Esophagus mucosa (tissue), 1 donor: ENCODE measurements at regions not wholly inside any gene's neighbourhood (a gene's known extent, or its start where the extent isn't known, plus 50 kb on each side); places are given as distances from the start of the nearest gene placed in this dataset.
"Not testable (repeated sequence)": the region's sequence is repeated elsewhere in the genome, so short reads cannot be mapped to it uniquely, and the experiment has no call there.

ENCODE experiments used
- ATAC-seq: fragments of 200-7000 bp; cut with Tn5 transposase; one replicate; pipeline ENCODE4 v1.9.1; 2020
- donor health status: DM: yes; HTN: yes; CAD: no.

DNA sequence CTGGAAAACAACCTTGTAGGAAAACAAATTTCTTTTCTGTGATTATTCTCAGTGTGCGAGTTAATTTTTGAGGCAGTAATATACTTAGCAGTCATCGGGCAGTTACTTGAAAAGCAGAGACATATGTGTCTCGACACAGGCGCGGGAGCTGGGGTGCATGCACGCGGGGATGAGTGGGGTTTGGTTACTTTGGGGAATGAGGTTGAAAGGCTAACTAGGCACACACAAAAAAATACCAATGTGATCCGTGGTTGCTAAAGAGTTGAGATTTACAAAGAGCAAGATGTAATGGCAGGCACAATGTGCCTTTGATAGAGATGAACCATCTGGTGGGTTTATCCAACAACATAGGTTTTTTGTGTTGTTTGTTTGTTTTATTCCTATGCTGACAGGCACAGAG lies 703.8 kb upstream of the EEF2KMT start:
- ATAC-seq: no peak

DNA sequence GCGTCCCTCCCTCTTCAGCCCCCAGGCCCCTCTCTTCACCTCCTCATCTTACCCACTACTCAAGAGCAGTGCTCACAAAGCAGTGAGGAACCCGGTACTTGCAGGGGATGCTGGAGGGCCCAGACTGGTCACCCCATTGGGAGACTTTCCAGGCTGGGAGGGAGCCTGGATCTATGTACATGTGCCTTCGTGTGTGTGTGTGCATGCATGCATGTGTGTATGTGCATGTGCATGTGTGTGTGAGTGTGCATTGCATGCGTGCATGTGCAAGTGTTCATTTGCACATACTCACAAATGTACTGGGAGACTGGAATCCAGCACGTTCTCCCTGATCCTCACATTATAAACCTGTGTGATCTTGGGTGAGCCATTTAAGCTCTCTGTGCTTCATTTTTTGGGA lies 696.0 kb upstream of the EEF2KMT start:
- no peak for ATAC-seq

DNA sequence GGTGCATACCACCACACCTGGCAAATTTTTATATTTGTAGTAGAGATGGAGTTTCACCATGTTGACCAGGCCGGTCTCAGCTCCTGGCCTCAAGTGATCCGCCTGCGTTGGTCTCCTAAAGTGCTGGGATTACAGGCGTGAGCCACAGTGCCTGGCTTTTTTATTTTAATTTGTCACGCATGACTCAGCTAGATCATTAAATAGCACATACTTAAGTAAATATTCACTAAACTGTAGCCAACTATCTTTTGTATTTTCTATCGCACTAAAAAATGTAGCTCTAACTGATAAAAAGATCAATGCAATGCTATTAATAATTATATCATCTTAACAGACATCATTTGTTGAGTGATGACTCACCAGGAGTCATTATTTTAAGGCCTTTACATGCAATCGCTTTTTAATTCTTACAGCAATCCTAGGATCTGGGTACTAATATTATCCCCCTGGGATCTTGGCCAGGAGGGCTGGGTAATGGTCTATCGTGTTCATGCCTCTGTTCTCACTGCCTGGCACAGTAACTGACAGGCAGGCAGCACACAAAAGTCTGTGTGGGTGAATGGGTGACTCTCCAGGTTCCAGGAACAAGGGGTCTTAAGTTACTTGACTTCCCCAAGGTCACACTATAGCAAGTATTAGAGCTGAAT lies 693.5 kb upstream of the EEF2KMT start:
- no peak for ATAC-seq

DNA sequence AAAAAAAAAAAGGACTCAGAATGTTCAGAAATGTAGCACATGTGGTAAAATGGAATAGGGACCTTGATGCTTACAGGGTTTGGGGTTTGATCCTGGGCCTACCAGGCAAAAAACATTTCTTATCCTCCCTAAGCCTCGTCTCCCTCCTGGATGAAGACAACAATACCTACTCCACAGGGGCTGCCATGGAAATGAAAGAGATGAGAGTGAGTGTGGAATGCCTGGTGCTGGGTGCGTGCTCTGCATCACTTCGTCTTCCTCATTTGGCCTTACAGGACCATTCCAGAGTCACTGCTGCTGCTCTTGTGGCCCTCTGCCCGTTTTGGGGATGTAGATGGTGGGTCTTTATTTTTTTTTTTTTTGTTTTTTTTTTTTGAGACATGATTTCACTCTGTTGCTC lies 692.9 kb upstream of the EEF2KMT start:
- ATAC-seq: no peak

DNA sequence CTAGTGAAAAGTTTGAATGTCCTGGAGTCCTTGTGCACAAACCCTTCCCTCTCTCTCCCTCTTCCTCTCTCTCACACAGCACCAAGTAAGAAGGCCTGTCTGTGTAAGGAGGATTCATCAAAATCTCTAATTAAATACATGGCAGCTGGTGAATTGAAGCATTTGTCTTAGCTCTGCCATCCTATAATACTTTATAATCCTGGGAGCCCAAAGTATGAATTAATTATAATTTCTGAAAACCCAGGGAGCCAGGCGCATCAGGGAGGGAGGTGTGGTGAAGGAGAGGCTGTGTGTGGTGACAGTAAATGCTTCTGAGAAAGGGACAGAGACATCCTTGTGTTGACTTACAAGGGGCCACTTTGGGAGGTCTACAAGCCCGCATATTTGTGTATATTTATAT lies 691.4 kb upstream of the EEF2KMT start:
- no peak for ATAC-seq

DNA sequence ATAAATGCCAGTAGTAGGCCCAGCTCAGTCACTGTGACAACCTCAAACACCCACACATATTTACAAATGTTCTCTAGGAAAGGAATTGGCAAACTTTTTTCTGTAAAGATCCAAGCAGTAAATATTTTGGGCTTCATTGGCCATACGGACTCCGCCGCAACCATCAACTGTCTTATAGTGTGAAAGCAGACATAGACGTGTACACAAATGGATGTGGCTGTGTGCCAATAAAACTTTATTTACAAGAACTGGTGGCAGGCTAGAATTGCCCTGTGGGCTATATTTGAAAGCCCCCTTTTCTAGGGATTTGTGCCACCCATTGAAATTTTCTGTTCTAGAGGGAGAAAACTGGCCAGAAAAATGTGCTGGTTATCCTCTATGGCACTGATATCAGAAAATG lies 683.8 kb upstream of the EEF2KMT start:
- no peak for ATAC-seq

DNA sequence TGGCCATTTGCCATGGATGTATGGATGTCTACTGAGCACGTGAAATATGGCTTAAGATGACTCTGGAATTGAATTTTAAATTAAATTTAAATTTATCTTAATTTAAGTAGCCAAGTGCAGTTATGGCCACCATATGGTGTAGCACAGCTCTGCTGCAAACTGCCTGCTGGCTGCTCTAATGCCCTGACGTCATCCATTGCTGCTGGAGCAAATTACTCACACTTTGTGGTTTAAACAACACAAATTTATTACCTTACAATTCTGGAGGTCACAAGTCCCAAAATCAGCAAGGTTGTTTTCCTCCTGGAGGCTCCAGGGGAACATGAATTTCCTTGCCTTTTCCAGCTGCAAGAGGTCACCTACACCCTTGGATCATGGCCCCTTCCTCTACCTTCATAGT lies 679.3 kb upstream of the EEF2KMT start:
- ATAC-seq: no peak

DNA sequence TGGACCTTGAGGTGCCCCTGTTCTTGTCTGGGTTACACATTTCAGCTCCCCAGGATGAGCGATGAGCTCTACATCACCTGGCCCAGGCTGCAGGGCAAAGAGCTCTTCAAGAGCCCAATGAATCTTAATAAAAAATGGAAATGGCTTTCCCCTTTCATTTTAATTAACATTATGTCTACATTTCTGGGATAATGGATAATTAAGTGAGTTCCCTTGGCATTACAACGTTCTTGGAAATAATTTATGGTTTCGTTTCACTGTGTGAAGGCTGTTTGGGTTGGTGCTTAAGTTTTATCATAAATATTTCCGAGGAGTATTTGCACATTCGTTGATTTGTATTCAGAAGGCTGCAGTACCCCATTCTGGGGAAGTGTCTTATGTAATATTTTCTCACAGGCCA lies 678.3 kb upstream of the EEF2KMT start:
- no peak for ATAC-seq

DNA sequence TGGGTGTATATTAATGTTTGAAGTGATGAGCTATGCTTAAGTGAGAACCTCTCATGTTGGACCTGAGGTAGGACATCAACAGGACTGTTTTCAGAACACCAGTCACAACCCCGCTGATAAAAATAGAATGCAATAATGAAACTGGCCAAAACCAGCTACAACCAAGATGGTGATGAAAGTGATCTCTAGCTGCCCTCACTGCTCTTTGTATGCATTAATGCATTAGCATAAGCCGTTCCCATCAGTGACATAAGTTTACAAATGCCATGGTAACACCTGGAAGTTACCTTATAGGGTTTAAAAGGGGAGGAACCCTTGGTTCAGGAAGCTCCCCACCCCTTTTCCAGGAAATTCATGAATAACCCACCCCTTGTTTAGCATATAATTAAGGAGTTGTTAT lies 672.5 kb upstream of the EEF2KMT start:
- ATAC-seq: no peak

DNA sequence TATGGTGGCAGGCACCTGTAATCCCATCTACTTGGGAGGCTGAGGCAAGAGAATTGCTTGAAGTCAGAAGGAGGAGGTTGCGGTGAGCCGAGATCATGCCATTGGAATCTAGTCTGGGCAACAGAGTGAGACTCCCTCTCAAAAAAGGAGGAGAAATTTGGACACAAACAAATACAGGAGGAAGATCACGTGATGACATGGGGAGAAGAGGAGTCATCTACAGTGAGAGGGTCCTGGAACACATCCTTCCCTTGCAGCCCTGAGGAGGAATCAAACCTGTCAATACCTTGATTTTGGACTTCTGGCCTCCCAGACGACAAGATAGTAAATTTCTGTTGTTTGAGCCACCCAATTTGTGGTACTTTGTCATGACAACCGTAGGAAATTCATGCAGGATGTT lies 671.9 kb upstream of the EEF2KMT start:
- no peak for ATAC-seq

DNA sequence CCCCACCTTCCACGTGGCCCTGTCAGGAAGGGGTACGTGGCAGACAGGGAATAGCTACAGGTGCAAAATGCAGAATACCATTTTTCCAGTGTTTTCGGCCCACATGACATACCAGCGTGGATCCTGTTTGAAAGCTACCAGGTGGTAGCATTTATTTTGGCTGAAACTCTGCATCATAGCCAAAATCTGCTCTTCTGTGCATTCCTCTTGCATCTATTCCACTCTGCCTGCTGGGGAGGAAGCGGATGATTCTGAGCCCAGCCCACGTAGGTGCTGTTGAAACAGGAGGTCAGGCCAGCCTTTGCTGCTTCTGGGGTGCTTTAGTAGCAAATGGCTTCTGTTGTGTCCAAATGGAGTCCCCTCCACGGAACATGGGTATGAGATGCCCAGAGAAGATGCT lies 670.9 kb upstream of the EEF2KMT start:
- no peak for ATAC-seq

DNA sequence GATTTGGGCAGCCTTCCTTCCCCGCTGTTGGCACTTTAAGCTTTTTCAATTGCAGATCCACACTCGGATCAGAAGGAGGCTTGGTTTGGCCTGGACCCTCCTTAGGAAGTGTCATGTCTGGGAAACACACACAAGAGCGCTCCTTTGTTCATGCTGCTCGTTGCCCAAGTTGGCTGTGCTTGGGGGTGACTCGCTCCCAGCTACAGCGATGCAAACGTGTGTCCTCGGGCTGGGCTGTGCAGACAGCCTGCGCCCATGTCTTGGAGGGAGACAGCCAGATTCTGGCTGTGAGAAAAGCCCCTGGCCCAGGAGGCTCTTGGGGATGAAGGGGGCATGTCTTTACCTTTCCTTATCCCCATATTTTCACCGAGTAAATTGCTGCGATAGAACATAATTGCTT lies 665.6 kb upstream of the EEF2KMT start:
- no peak for ATAC-seq

DNA sequence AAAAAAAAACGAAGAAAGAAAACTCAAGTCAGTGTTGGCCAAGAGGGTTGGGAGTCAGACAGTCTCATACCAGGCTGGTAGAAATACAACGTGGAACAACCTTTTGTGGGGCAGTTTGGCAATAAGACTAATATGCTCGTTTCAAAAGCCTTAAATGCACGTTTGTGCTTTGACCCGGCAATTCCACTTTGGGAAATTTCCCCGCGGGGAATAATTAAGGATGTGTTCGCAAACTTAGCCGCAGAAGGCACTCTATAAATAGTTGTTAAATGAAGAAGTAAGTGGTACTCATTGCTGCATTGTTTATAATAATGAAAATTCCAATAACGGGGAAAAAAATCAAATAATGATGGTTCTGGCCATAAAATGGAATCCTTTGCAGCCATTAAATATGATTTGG lies 664.8 kb upstream of the EEF2KMT start:
- no peak for ATAC-seq

DNA sequence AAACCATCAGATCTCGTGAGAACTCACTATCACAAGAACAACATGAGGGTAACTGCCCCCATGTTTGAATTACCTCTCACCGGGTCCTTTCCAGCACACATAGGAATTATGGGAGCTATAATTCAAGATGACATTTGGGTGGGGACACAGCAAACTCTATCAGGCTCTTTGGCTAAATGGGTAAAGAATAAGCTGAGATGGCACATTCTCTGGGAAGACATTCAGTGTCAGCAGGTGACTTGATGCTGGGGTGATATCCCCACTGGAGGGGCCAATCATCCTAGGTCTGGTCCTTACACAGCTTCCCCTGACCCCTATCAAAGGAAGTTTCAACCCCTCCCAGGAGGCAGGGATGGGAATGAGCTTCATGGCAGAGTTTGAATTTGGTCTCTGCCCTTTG lies 664.0 kb upstream of the EEF2KMT start:
- no peak for ATAC-seq

DNA sequence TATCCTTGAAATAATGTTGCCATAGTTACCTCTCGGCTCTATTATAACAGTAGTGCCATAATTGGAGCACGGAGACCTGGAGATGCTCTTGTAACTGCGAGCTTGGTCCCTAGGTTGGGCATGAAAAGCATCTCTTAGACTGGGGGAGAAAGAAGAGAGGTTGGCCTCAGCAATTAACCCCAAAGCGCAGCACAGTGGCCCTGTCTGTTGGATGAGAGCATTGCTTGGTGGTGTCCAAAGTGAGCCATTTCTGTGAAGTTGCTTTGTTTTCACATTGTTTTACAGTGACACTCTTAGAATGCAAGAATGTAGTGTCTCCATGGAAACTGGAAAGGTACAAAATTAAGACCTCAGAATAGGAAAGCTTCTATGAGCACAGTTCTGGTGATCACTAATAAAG lies 660.7 kb upstream of the EEF2KMT start:
- no peak for ATAC-seq

DNA sequence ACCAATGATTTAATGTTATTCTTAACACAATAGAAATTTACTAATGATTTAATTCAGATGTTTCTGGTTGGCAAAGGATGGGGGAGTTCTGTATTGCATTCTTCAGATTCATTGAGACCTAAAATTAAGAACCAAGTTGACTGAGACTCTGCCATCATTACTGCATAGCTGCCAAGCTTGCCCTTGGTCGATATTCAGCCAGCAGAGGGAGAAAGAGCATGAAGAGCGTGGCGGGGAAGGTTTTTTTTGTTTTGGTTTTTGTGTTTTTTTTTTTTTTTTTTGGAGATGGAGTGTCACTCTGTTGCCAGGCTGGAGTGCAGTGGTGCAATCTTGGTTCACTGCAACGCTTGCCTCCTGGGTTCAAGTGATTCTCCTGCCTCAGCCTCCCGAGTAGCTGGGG lies 659.4 kb upstream of the EEF2KMT start:
- ATAC-seq: no peak

DNA sequence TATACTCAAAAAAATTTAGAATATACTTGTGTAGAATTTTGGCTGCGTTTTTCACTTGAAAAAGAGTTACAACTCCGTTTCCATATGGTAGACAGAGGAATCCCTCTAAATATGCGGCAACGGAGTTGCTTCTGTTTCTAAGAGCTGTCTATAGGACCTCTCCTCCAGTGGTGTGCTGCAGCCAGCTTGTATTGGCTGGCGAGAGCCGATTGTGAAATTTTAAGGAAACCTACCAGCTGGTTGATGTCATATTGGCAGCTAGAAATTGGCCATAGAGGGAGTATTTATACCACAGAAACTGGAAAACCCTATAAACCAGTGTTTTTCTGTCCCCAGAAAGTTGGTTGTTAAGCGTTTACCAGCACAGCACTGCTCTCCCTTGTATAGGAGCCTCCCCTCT lies 655.8 kb upstream of the EEF2KMT start:
- ATAC-seq: no peak

DNA sequence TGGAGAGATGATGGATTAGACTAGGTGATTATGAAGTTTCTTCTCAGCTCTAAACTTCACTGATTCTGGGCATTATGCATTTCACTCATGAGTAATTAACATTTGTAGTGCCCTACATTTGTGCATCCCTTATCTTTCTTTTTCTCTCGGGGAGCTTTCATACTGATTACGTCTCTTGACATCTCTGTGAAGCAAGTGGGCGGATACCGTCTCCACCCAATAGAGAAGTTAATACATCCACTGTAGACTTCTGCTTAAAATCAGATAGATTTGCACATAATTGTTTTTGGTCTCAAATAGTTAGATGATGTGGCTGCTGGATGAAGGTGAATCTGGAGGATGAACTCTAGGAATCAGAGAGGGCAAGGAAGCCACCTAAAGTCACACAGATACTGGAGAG lies 653.6 kb upstream of the EEF2KMT start:
- ATAC-seq: no peak

DNA sequence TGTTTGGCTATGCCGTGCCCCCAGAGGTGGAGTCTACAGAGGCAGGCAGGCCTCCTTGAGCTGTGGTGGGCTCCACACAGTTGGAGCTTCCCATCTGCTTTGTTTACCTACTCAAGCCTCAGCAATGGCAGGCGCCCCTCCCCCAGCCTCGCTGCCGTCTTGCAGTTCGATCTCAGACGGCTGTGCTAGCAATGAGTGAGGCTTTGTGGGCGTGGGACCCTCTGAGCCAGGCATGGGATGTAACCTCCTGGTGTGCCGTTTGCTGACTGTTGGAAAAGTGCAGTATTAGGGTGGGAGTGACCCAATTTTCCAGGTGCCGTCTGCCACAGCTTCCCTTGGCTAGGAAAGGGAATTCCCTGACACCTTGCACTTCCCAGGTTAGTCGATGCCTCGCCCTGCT lies 652.8 kb upstream of the EEF2KMT start:
- not testable (repeated sequence) for ATAC-seq

DNA sequence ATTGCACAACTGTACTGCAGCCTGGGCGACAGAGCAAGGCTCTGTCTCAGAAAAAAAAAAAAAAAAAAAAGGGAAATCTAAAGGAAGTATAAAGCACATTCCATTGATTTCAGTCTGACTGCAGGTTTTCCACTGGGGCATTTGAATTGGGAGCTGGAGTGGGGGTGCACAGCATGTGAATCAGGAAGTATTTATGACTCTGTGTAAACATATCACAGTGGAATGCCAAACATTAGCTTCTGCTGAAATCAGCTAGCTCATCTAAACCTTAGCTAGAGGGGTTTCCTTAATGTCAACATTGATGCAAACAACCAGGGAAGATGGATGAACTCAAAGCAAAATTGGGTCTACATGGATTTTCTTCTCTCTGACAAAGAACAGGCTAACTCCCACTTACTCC lies 641.0 kb upstream of the EEF2KMT start:
- no peak for ATAC-seq

DNA sequence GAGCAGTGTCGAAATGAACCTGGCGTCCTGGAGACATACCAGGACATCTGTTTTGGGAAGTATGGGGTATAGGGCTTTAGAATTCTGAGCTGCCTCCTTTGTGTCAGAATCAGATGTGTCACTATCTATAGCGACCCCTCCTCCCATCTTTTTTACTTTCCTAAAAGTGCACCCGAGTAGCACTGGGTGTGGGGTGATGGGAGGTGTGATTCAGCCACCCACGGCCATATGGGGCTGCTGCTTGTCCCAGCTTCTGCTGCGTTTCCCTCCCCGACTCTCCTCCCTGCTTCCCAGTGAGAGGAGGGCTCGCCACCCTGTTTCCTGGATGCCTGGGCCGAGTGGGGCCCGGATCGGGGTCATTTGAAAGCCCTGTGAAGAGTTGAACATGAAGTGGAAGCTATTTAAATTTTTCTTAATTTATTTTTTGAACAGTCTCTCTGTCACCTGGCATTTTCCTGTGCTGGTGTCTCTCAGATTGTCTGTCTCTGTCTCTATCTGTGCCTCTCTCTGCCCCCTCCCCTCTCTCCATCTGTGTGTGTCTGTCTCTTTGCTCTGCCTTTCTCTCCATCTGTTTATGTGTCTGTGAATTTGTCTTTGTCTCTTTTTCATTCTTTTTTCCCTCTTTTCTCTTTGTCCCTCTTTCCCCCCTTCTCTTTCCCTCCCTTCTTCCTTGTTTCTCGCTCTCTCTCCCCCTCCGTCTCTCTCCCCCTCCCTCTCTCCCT lies 638.8 kb upstream of the EEF2KMT start:
- no peak for ATAC-seq

DNA sequence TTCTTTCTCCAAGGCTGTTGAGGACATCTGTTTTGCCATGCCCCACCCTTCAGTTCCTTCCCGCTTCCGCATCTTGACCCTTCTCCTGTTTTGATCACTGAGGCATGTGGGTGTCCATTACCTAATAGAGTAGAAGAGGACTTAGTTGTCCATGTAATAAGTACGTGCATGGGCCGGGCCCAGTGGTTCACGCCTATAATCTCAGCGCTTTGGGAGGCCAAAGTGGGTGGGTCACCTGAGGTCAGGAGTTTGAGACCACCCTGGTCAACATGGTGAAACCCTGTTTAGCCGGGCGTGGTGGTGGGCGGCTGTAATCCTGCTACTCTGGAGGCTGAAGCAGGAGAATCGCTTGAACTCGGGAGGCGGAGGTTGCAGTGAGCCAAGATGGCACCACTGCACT lies 637.8 kb upstream of the EEF2KMT start:
- no peak for ATAC-seq

DNA sequence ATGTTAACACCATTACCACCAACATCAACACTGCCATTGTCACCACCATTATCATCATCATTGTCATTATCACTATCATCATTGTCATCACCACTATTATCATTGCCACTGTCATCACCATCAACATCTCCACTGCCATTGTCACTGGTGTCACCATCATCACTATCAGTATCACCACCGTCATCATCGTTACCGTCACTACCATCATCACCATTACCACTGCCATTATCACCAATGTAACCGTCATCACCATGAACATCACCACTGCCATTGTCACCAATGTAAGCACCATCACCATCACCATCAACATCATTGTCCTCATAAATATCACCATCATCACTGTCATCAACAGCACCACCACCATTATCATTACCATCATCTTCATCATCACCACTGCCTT lies 633.2 kb upstream of the EEF2KMT start:
- ATAC-seq: no peak

DNA sequence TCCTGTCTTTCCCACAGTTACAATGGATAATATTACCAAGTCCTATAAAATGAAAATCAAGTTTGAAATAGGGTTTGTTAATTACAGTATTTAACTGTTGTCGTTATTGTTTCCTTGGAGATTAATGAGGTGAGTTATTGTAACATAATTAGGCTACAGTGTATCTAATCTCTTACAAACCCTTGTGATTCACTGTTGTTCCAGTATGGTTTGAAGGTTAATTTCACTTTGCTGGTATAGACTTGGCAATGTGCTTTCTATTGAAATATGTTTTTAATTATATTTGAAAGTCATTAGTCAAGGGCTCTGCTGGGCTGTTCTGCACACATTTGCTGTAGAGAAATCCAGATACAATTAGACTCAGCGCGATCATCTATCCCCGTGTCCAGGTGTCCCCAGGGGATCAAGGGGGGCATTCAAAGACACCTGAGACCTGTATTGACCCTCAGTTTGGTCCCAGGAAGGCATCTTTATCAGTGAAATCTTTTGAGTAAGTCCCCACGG lies 624.6 kb upstream of the EEF2KMT start:
- no peak for ATAC-seq

DNA sequence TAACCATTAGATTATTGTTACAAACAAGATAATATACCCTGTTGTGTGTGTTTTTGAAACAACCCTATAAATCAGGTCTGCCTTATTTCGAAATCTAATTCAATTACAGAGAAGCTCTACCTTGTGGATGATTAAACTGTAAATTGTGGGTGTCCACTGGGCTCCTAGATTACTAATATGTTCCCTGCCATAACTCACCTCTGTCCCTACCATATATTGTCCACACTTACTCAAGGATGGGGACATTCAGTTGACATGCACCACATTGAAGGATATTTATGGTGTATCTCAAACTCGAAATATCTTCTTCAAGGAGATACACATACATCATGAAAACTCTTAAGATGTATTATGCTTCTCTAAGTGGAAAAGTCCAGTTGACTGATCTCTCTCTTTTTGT lies 617.6 kb upstream of the EEF2KMT start:
- ATAC-seq: no peak
